GM12878 (cell line): ENCODE measurements at regions not wholly inside any gene's neighbourhood (a gene's known extent, or its start where the extent isn't known, plus 50 kb on each side); places are given as distances from the start of the nearest gene placed in this dataset.

Experiments
- ATAC-seq: fragments of 200-7000 bp; cut with Tn5 transposase; 3 replicates; pipeline ENCODE4 v1.9.1; 2020; ENCODE audit warnings: mild to moderate bottlenecking, moderate library complexity
- BruUV-seq: library from RNA; stranded (reverse); fragments of 400-500 nt; replicated peaks from 2 replicates; lab custom pipeline; 2021; lab: Mats Ljungman, UMichigan
- CTCF ChIA-PET: fragments of 300-600 bp; sonication (Branson Sonifier 250); formaldehyde crosslinking; extraction: SDS; loops from one replicate; lab custom pipeline; 2021; ENCODE audit warnings: inconsistent platforms; lab: Yijun Ruan, JAX
- POLR2A ChIA-PET: fragments of 350-600 bp; formaldehyde crosslinking; extraction: SDS; loops from one replicate; lab custom pipeline; 2021; ENCODE audit warnings: inconsistent platforms; lab: Charles Lee
- RAD21 ChIA-PET: fragments of 300-600 bp; sonication (Branson Sonifier 250); formaldehyde crosslinking; loops from one replicate; lab custom pipeline; 2023; ENCODE audit warnings: antibody characterized with exemption; ENCODE audit not compliant: unreplicated experiment; lab: Charles Lee
- SMC1A ChIA-PET: fragments of 300-600 bp; sonication (Branson Sonifier 250); formaldehyde crosslinking; loops from one replicate; lab custom pipeline; 2023; ENCODE audit not compliant: unreplicated experiment, uncharacterized antibody; lab: Charles Lee
- DNase-seq: peaks from one replicate; pipeline ENCODE4 v3.0.0-alpha.2; 2011; ENCODE audit warnings: low read depth, low spot score
- FAIRE-seq: peaks from 3 replicates; lab custom pipeline; 2011; peaks lifted over from hg19 to GRCh38; lab: Jason Lieb, UNC
- H2AFZ ChIP-seq: 2 replicates; pipeline ENCODE4 v1.6.0; 2011; ENCODE audit warnings: low read depth, low read length, control low read depth; ENCODE audit not compliant: control insufficient read depth
- H3K27ac ChIP-seq: 2 replicates; pipeline ENCODE4 v1.5.1; 2011; ENCODE audit warnings: control low read depth; ENCODE audit not compliant: control insufficient read depth, insufficient read depth
- H3K27me3 ChIP-seq, 2 experiments: replicated peaks in 1 of 2; 2 replicates each; pipeline versions ENCODE4 v1.6.0 to v1.6.1; 2011; ENCODE audit warnings: low read length in 1 of 2; ENCODE audit not compliant: control insufficient read depth in 2 of 2, insufficient read depth in 2 of 2
- H3K36me3 ChIP-seq, 2 experiments: 2 replicates each; pipeline ENCODE4 v1.5.1; 2011; ENCODE audit warnings: low read length in 1 of 2; ENCODE audit not compliant: control insufficient read depth in 2 of 2, insufficient read depth in 2 of 2
- H3K4me1 ChIP-seq: 2 replicates; pipeline ENCODE4 v1.6.1; 2011; ENCODE audit warnings: mild to moderate bottlenecking, low read length, moderate library complexity, mixed read lengths; ENCODE audit not compliant: control insufficient read depth, insufficient read depth
- H3K4me2 ChIP-seq: 2 replicates; pipeline ENCODE4 v1.6.0; 2011; ENCODE audit warnings: control low read depth; ENCODE audit not compliant: control insufficient read depth, insufficient read depth
- H3K4me3 ChIP-seq: fragments of 200-600 bp; sonication (generic); 2 replicates; pipeline ENCODE4 v1.5.1; 2016
- H3K79me2 ChIP-seq: 2 replicates; pipeline ENCODE4 v1.6.0; 2011; ENCODE audit warnings: low read length; ENCODE audit not compliant: control insufficient read depth, insufficient read depth
- H3K9ac ChIP-seq: 2 replicates; pipeline ENCODE4 v1.8.0; 2011; ENCODE audit warnings: low read length, control low read depth, mixed read lengths; ENCODE audit not compliant: control insufficient read depth, insufficient read depth
- H3K9me3 ChIP-seq: replicated peaks from 3 replicates; pipeline ENCODE4 v1.5.1; 2011; ENCODE audit warnings: mild to moderate bottlenecking, low read length; ENCODE audit not compliant: control insufficient read depth, insufficient read depth
- H4K20me1 ChIP-seq: 2 replicates; pipeline ENCODE4 v1.6.0; 2011; ENCODE audit not compliant: control insufficient read depth, insufficient read depth
- KAT2A ChIP-seq: conservative IDR thresholded peaks from 2 replicates; pipeline ENCODE4 v1.6.1; 2011; ENCODE audit warnings: low read depth, low read length; ENCODE audit not compliant: control insufficient read depth
- MLLT1 ChIP-seq: fragments of 450-650 bp; IDR thresholded peaks from 2 replicates; pipeline ENCODE4 v1.6.1; 2016; ENCODE audit warnings: mild to moderate bottlenecking
- NFYB ChIP-seq: IDR thresholded peaks from 2 replicates; pipeline ENCODE4 v1.6.1; 2011; ENCODE audit warnings: low read depth, mild to moderate bottlenecking, low read length, improper control_type of control experiment, moderate library complexity; ENCODE audit not compliant: insufficient read depth
- RB1 ChIP-seq: fragments of 450-650 bp; formaldehyde crosslinking; IDR thresholded peaks from 2 replicates; pipeline ENCODE4 v1.6.1; 2017; ENCODE audit warnings: mild to moderate bottlenecking, borderline replicate concordance
- SPI1 ChIP-seq: IDR thresholded peaks from 2 replicates; pipeline ENCODE4 v1.6.1; 2011; ENCODE audit warnings: low read depth, mild to moderate bottlenecking, low read length, moderate library complexity, borderline replicate concordance; ENCODE audit not compliant: insufficient read depth
- SREBF1 ChIP-seq: IDR thresholded peaks from 2 replicates; pipeline ENCODE4 v1.6.1; 2012; ENCODE audit warnings: mild to moderate bottlenecking, low read length
- SUPT20H ChIP-seq: IDR thresholded peaks from 2 replicates; pipeline ENCODE4 v1.6.1; 2011; ENCODE audit warnings: low read depth, mild to moderate bottlenecking, low read length, moderate library complexity, borderline replicate concordance; ENCODE audit not compliant: control insufficient read depth
- TAF1 ChIP-seq: IDR thresholded peaks from 2 replicates; pipeline ENCODE4 v1.6.1; 2011; ENCODE audit warnings: mild to moderate bottlenecking, low read depth, low read length, borderline replicate concordance
- TCF12 ChIP-seq: IDR thresholded peaks from 2 replicates; pipeline ENCODE4 v1.6.1; 2011; ENCODE audit warnings: low read depth, mild to moderate bottlenecking, low read length
- ZNF217 ChIP-seq: fragments of 450-650 bp; IDR thresholded peaks from 2 replicates; pipeline ENCODE4 v1.6.1; 2017; ENCODE audit warnings: antibody characterized with exemption, mild to moderate bottlenecking
- ZNF274 ChIP-seq: IDR thresholded peaks from one replicate; pipeline ENCODE4 v1.8.0; 2011; ENCODE audit not compliant: insufficient read length, insufficient read depth
- WGBS: methylation state at CpG from one replicate; pipeline ENCODE4 v1.1.6; 2016; ENCODE audit warnings: low lambda C conversion rate; ENCODE audit not compliant: insufficient replicate concordance, insufficient coverage; ENCODE audit errors: missing lambda C conversion rate; 5-methylcytosine and 5-hydroxymethylcytosine counted together
- in situ Hi-C: fragments of 300-500 bp; cut with MboI; formaldehyde crosslinking; loops from 9 replicates; pipeline ENCODE4 v1.14.3; 2018; ENCODE audit warnings: mixed read lengths
- intact Hi-C: fragments of 100-400 bp; cut with micrococcal nuclease; formaldehyde crosslinking; loops from one replicate; pipeline ENCODE4 v1.14.2; 2022; ENCODE audit not compliant: unreplicated experiment
- TF ChIP-seq, protein P1 (sequence below): fragments of 450-650 bp; formaldehyde crosslinking; IDR thresholded peaks from 2 replicates; pipeline ENCODE4 v1.4.0; 2020; ENCODE audit warnings: mild to moderate bottlenecking, moderate library complexity
- TF ChIP-seq, protein P2 (sequence below): fragments of 450-650 bp; conservative IDR thresholded peaks from 2 replicates; pipeline ENCODE4 v1.6.1; 2017; ENCODE audit warnings: mild to moderate bottlenecking, moderate library complexity
- TF ChIP-seq, protein P3 (sequence below): IDR thresholded peaks from 2 replicates; pipeline ENCODE4 v1.6.1; 2012; ENCODE audit warnings: mild to moderate bottlenecking, low read depth, low read length

- intact Hi-C loops: no loop called here
- Histone ChIP-seq H3K36me3 (no peaks in the 10 kb centered on the region), H3K9ac (no peak overlapping the region), H2AFZ (no peak overlapping the region), H3K4me3 (no peak overlapping the region), H3K9me3 (no peaks in the 10 kb centered on the region), H3K27me3 (no peaks in the 10 kb centered on the region), H4K20me1 (no peaks in the 10 kb centered on the region), H3K4me1 (no peaks in the 10 kb centered on the region), H3K27ac (no peak overlapping the region), H3K79me2 (no peaks in the 10 kb centered on the region), H3K4me2 (no peak overlapping the region)
- no peak for ATAC-seq
- in situ Hi-C loops: no loop called here
- CTCF ChIA-PET: no interaction called here
- POLR2A ChIA-PET: no interaction called here
- no TSS peak for BruUV-seq
- FAIRE-seq: no peak
- SMC1A ChIA-PET: no interaction called here
- 0% methylated on average over 2 of the region's 2 CpGs for WGBS
- DNase-seq: no peak
- RAD21 ChIA-PET: no interaction called here
- TF ChIP-seq, protein P1, sequence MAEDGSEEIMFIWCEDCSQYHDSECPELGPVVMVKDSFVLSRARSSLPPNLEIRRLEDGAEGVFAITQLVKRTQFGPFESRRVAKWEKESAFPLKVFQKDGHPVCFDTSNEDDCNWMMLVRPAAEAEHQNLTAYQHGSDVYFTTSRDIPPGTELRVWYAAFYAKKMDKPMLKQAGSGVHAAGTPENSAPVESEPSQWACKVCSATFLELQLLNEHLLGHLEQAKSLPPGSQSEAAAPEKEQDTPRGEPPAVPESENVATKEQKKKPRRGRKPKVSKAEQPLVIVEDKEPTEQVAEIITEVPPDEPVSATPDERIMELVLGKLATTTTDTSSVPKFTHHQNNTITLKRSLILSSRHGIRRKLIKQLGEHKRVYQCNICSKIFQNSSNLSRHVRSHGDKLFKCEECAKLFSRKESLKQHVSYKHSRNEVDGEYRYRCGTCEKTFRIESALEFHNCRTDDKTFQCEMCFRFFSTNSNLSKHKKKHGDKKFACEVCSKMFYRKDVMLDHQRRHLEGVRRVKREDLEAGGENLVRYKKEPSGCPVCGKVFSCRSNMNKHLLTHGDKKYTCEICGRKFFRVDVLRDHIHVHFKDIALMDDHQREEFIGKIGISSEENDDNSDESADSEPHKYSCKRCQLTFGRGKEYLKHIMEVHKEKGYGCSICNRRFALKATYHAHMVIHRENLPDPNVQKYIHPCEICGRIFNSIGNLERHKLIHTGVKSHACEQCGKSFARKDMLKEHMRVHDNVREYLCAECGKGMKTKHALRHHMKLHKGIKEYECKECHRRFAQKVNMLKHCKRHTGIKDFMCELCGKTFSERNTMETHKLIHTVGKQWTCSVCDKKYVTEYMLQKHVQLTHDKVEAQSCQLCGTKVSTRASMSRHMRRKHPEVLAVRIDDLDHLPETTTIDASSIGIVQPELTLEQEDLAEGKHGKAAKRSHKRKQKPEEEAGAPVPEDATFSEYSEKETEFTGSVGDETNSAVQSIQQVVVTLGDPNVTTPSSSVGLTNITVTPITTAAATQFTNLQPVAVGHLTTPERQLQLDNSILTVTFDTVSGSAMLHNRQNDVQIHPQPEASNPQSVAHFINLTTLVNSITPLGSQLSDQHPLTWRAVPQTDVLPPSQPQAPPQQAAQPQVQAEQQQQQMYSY (CRISPR knock-in tag): no peak
- no peak for TF ChIP-seq MLLT1
- no peak for TF ChIP-seq SPI1
- no peak for TF ChIP-seq TAF1
- TF ChIP-seq, protein P2, sequence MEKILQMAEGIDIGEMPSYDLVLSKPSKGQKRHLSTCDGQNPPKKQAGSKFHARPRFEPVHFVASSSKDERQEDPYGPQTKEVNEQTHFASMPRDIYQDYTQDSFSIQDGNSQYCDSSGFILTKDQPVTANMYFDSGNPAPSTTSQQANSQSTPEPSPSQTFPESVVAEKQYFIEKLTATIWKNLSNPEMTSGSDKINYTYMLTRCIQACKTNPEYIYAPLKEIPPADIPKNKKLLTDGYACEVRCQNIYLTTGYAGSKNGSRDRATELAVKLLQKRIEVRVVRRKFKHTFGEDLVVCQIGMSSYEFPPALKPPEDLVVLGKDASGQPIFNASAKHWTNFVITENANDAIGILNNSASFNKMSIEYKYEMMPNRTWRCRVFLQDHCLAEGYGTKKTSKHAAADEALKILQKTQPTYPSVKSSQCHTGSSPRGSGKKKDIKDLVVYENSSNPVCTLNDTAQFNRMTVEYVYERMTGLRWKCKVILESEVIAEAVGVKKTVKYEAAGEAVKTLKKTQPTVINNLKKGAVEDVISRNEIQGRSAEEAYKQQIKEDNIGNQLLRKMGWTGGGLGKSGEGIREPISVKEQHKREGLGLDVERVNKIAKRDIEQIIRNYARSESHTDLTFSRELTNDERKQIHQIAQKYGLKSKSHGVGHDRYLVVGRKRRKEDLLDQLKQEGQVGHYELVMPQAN: no peak
- TF ChIP-seq, protein P3, sequence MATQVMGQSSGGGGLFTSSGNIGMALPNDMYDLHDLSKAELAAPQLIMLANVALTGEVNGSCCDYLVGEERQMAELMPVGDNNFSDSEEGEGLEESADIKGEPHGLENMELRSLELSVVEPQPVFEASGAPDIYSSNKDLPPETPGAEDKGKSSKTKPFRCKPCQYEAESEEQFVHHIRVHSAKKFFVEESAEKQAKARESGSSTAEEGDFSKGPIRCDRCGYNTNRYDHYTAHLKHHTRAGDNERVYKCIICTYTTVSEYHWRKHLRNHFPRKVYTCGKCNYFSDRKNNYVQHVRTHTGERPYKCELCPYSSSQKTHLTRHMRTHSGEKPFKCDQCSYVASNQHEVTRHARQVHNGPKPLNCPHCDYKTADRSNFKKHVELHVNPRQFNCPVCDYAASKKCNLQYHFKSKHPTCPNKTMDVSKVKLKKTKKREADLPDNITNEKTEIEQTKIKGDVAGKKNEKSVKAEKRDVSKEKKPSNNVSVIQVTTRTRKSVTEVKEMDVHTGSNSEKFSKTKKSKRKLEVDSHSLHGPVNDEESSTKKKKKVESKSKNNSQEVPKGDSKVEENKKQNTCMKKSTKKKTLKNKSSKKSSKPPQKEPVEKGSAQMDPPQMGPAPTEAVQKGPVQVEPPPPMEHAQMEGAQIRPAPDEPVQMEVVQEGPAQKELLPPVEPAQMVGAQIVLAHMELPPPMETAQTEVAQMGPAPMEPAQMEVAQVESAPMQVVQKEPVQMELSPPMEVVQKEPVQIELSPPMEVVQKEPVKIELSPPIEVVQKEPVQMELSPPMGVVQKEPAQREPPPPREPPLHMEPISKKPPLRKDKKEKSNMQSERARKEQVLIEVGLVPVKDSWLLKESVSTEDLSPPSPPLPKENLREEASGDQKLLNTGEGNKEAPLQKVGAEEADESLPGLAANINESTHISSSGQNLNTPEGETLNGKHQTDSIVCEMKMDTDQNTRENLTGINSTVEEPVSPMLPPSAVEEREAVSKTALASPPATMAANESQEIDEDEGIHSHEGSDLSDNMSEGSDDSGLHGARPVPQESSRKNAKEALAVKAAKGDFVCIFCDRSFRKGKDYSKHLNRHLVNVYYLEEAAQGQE: no peak
- TF ChIP-seq ZNF217: no peak
- no peak for TF ChIP-seq NFYB
- TF ChIP-seq KAT2A: no peak
- no peak for TF ChIP-seq SUPT20H
- TF ChIP-seq ZNF274: no peak
- no peak for TF ChIP-seq SREBF1
- TF ChIP-seq TCF12: no peak
- TF ChIP-seq RB1: no peak
These were observed 228.9 kb downstream of the ADCYAP1 start for GRCh38 chr18:1133541-1133940.
